ENCODE measurements at regions not wholly inside any gene's neighbourhood (a gene's known extent, or its start where the extent isn't known, plus 50 kb on each side); places are given as distances from the start of the nearest gene placed in this dataset.

GRCh38 chr2:35409762-35410161, 945.8 kb upstream of the CRIM1 start:
- intact Hi-C loops (cut with DNase I), result loop anchor here (2.0 to 5.0 kb wide), 2 partner anchors 1313 to 1397 kb away; no protein-coding TSS in a partner anchor
- DNase-seq, result no peak

GRCh38 chr2:35408320-35408719, 947.3 kb upstream of the CRIM1 start:
- DNase-seq, result no peak
- intact Hi-C loops (cut with DNase I), result no loop called here

- intact Hi-C loops (cut with DNase I), result no loop called here
- peak in 1 of 10 donors; percentile 70 for DNase-seq
These were observed 963.7 kb upstream of the CRIM1 start for GRCh38 chr2:35391736-35392442.

- DNase-seq, result no peak
- intact Hi-C loops (cut with DNase I), result no loop called here
These were observed 976.8 kb upstream of the CRIM1 start for GRCh38 chr2:35378791-35379190.

GRCh38 chr2:35374845-35375244, 980.7 kb upstream of the CRIM1 start:
- intact Hi-C loops (cut with DNase I), result no loop called here
- DNase-seq, result no peak

GRCh38 chr2:35365859-35366258, 989.7 kb upstream of the CRIM1 start:
- intact Hi-C loops (cut with DNase I), result no loop called here
- DNase-seq, result no peak

- peak in 2 of 10 donors; percentile 68 to 69 for DNase-seq
- intact Hi-C loops (cut with DNase I), result no loop called here
These were observed 999.2 kb upstream of the CRIM1 start for GRCh38 chr2:35356332-35356731.

GRCh38 chr2:35355056-35355455, 1000.5 kb upstream of the CRIM1 start:
- intact Hi-C loops (cut with DNase I), result no loop called here
- DNase-seq, result no peak

- intact Hi-C loops (cut with DNase I), result no loop called here
- DNase-seq, result no peak
These were observed 1008.0 kb upstream of the CRIM1 start for GRCh38 chr2:35347561-35347960.

GRCh38 chr2:35343135-35343534, 1012.4 kb upstream of the CRIM1 start:
- intact Hi-C loops (cut with DNase I), result no loop called here
- DNase-seq, result no peak

- intact Hi-C loops (cut with DNase I), result no loop called here
- no peak for DNase-seq
These were observed 1016.4 kb upstream of the CRIM1 start for GRCh38 chr2:35339211-35339610.

- intact Hi-C loops (cut with DNase I), result no loop called here
- no peak for DNase-seq
These were observed 1017.7 kb upstream of the CRIM1 start for GRCh38 chr2:35337922-35338321.

- DNase-seq, result no peak
- intact Hi-C loops (cut with DNase I), result no loop called here
These were observed 1041.5 kb upstream of the CRIM1 start for GRCh38 chr2:35314049-35314448.

GRCh38 chr2:35301369-35301768, 1054.2 kb upstream of the CRIM1 start:
- intact Hi-C loops (cut with DNase I), result no loop called here
- DNase-seq, result no peak

GRCh38 chr2:35298493-35298892, 1057.1 kb upstream of the CRIM1 start:
- intact Hi-C loops (cut with DNase I), result no loop called here
- no peak for DNase-seq

- no peak for DNase-seq
- intact Hi-C loops (cut with DNase I), result no loop called here
These were observed 1058.2 kb upstream of the CRIM1 start for GRCh38 chr2:35297403-35297802.

- DNase-seq, result no peak
- intact Hi-C loops (cut with DNase I), result no loop called here
These were observed 1060.8 kb upstream of the CRIM1 start for GRCh38 chr2:35294636-35295263.

GRCh38 chr2:35293261-35293660, 1062.3 kb upstream of the CRIM1 start:
- no peak for DNase-seq
- intact Hi-C loops (cut with DNase I), result no loop called here

- DNase-seq, result no peak
- intact Hi-C loops (cut with DNase I), result no loop called here
These were observed 1063.4 kb upstream of the CRIM1 start for GRCh38 chr2:35292199-35292598.

- no peak for DNase-seq
- intact Hi-C loops (cut with DNase I), result no loop called here
These were observed 1073.9 kb upstream of the CRIM1 start for GRCh38 chr2:35281702-35282101.

GRCh38 chr2:35255826-35256225, 1099.8 kb upstream of the CRIM1 start:
- intact Hi-C loops (cut with DNase I), result no loop called here
- no peak for DNase-seq

- intact Hi-C loops (cut with DNase I), result no loop called here
- DNase-seq, result no peak
These were observed 1104.4 kb upstream of the CRIM1 start for GRCh38 chr2:35251156-35251555.
